GM21825 (cell line): ENCODE measurements at regions not wholly inside any gene's neighbourhood (a gene's known extent, or its start where the extent isn't known, plus 50 kb on each side); places are given as distances from the start of the nearest gene placed in this dataset.
"Not testable (repeated sequence)": the region's sequence is repeated elsewhere in the genome, so short reads cannot be mapped to it uniquely, and the experiment has no call there.

Experiments used
- ATAC-seq: cut with Tn5 transposase; IDR thresholded peaks from one replicate; pipeline ENCODE4 v1.9.1; 2021; ENCODE audit warnings: mild to moderate bottlenecking, moderate library complexity; ENCODE audit not compliant: unreplicated experiment

- no peak for ATAC-seq
Measured at GRCh38 chr5:28914297-28914696, 1875.9 kb upstream of the CDH9 start.

- ATAC-seq: no peak
Measured at GRCh38 chr5:28903643-28904042, 1865.3 kb upstream of the CDH9 start.

- ATAC-seq: no peak
Measured at GRCh38 chr5:28896949-28897348, 1858.6 kb upstream of the CDH9 start.

GRCh38 chr5:28880936-28881335 is 1842.5 kb upstream of the CDH9 start:
- ATAC-seq: no peak

- ATAC-seq: no peak
Measured at GRCh38 chr5:28877050-28877449, 1838.7 kb upstream of the CDH9 start.

- no peak for ATAC-seq
Measured at GRCh38 chr5:28864006-28864405, 1825.6 kb upstream of the CDH9 start.

- ATAC-seq: no peak
Measured at GRCh38 chr5:28862860-28863196, 1824.4 kb upstream of the CDH9 start.

GRCh38 chr5:28862137-28862859 is 1823.9 kb upstream of the CDH9 start:
- ATAC-seq: no peak

- no peak for ATAC-seq
Measured at GRCh38 chr5:28855626-28856025, 1817.2 kb upstream of the CDH9 start.

GRCh38 chr5:28850320-28850921 is 1812.0 kb upstream of the CDH9 start:
- no peak for ATAC-seq

- ATAC-seq: no peak
Measured at GRCh38 chr5:28831042-28831441, 1792.7 kb upstream of the CDH9 start.

GRCh38 chr5:28823231-28823630 is 1784.8 kb upstream of the CDH9 start:
- ATAC-seq: no peak

GRCh38 chr5:28822071-28822470 is 1783.7 kb upstream of the CDH9 start:
- ATAC-seq: no peak

GRCh38 chr5:28810751-28811136 is 1772.4 kb upstream of the CDH9 start:
- ATAC-seq: no peak

- ATAC-seq: no peak
Measured at GRCh38 chr5:28809811-28810750, 1771.7 kb upstream of the CDH9 start.

GRCh38 chr5:28808967-28809810 is 1770.8 kb upstream of the CDH9 start:
- no peak for ATAC-seq

GRCh38 chr5:28807195-28807729 is 1768.9 kb upstream of the CDH9 start:
- ATAC-seq: no peak

- ATAC-seq: not testable (repeated sequence)
Measured at GRCh38 chr5:28799035-28799434, 1760.6 kb upstream of the CDH9 start.

- no peak for ATAC-seq
Measured at GRCh38 chr5:28788954-28789353, 1750.6 kb upstream of the CDH9 start.

GRCh38 chr5:28780083-28780692 is 1741.8 kb upstream of the CDH9 start:
- ATAC-seq: no peak
